Caco-2 (cell line): ENCODE measurements at regions not wholly inside any gene's neighbourhood (a gene's known extent, or its start where the extent isn't known, plus 50 kb on each side); places are given as distances from the start of the nearest gene placed in this dataset.

Source experiments
- BruUV-seq: library from RNA; stranded (reverse); fragments of 400-500 nt; replicated peaks from 2 replicates; lab custom pipeline; 2021; lab: Mats Ljungman, UMichigan
- CTCF ChIA-PET: fragments of 300-600 bp; sonication (Branson Sonifier 250); formaldehyde crosslinking; loops from one replicate; lab custom pipeline; 2022; ENCODE audit warnings: antibody characterized with exemption; lab: Charles Lee
- POLR2A ChIA-PET: fragments of 300-600 bp; sonication (Branson Sonifier 250); formaldehyde crosslinking; loops from one replicate; lab custom pipeline; 2022; ENCODE audit warnings: antibody characterized with exemption; lab: Charles Lee
- DNase-seq, 2 experiments: peaks; one replicate each; pipeline versions ENCODE4 v3.0.0 to v3.0.0-alpha.2; 2020 to 2022
- H3K27me3 ChIP-seq: replicated peaks from 2 replicates; pipeline ENCODE4 v1.6.0; 2011; ENCODE audit warnings: low read length; ENCODE audit not compliant: control insufficient read depth, insufficient read depth
- H3K36me3 ChIP-seq: 2 replicates; pipeline ENCODE4 v1.5.1; 2011; ENCODE audit warnings: low read length; ENCODE audit not compliant: control insufficient read depth, insufficient read depth
- H3K4me1 ChIP-seq: fragments of 250-450 bp; sonication (Bioruptor Pico); 2 replicates; pipeline ENCODE4 v1.5.1; 2020; ENCODE audit warnings: mild to moderate bottlenecking
- H3K4me3 ChIP-seq: 2 replicates; pipeline ENCODE4 v1.5.1; 2011; ENCODE audit warnings: low read depth, mild to moderate bottlenecking, control low read depth, low read length
- H3K9me3 ChIP-seq: fragments of 250-450 bp; sonication (Bioruptor Pico); 2 replicates; pipeline ENCODE4 v1.5.1; 2020; ENCODE audit warnings: mild to moderate bottlenecking, moderate library complexity
- H3K27ac Mint-ChIP-seq: one replicate; pipeline ENCODE4 v1.8.0; 2022; ENCODE audit warnings: mixed read lengths; ENCODE audit not compliant: unreplicated experiment
- H3K27me3 Mint-ChIP-seq: one replicate; pipeline ENCODE4 v1.8.0; 2022; ENCODE audit warnings: mixed read lengths; ENCODE audit not compliant: insufficient read depth, unreplicated experiment
- H3K36me3 Mint-ChIP-seq: one replicate; pipeline ENCODE4 v1.8.0; 2022; ENCODE audit warnings: mild to moderate bottlenecking, mixed read lengths; ENCODE audit not compliant: insufficient read depth, unreplicated experiment
- H3K4me1 Mint-ChIP-seq: one replicate; pipeline ENCODE4 v1.8.0; 2022; ENCODE audit warnings: low read depth, mixed read lengths; ENCODE audit not compliant: unreplicated experiment
- H3K4me3 Mint-ChIP-seq: one replicate; pipeline ENCODE4 v1.8.0; 2022; ENCODE audit warnings: mild to moderate bottlenecking, moderate library complexity, mixed read lengths; ENCODE audit not compliant: unreplicated experiment
- H3K9me3 Mint-ChIP-seq: one replicate; pipeline ENCODE4 v1.8.0; 2022; ENCODE audit warnings: mixed read lengths; ENCODE audit not compliant: unreplicated experiment
- CTCF ChIP-seq, 2 experiments: fragments of 200-600 bp in 1 of 2; IDR thresholded peaks; 1 replicate in 1 of 2; 2 replicates in 1 of 2; pipeline versions ENCODE4 v1.5.1 to v1.8.0; 2011 to 2022; ENCODE audit warnings: antibody characterized with exemption in 1 of 2, control low read depth in 1 of 2, inconsistent platforms in 1 of 2, low read depth in 1 of 2, low read length in 1 of 2, mild to moderate bottlenecking in 1 of 2, moderate library complexity in 1 of 2; ENCODE audit not compliant: insufficient read depth in 1 of 2, severe bottlenecking in 1 of 2, unreplicated experiment in 1 of 2
- intact Hi-C: fragments of 100-400 bp; cut with micrococcal nuclease; formaldehyde crosslinking; loops from one replicate; pipeline ENCODE4 v1.10.0; 2022; ENCODE audit not compliant: unreplicated experiment

DNA sequence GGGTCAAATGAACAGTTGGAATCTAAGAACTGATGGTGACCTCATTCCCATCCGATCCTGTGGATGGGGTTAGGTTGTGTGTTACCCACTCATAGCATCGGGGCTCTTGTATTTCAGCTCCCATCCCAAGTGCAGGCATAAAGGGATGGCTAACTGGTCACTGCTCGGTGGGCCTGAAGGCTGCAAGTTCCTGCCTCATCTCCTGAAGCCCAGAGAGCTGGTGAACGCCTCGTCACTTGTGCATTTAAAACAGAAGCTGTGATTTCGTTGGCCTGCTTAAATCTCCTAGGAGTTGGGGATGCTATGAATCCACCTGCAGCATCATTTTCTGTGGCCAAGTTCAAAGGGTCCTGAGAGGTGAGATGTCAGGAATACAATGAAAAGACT, 477.0 kb downstream of the TBC1D22A start:
- Mint-ChIP-seq H3K36me3 (no peaks in the 10 kb centered on the region), H3K27me3 (peaks cover 18% of the 10 kb centered on the region), H3K27ac (no peak overlapping the region), H3K9me3 (no peaks in the 10 kb centered on the region), H3K4me1 (no peaks in the 10 kb centered on the region), H3K4me3 (no peak overlapping the region)
- no peaks in the 10 kb centered on the region for H3K36me3 ChIP-seq
- TF ChIP-seq CTCF (IDR thresholded peaks at IDR 0.05; ENCODE audit: insufficient read depth in 1 of 2, low read depth in 1 of 2, low read length in 1 of 2, severe bottlenecking in 1 of 2, unreplicated experiment in 1 of 2) = no peak
- POLR2A ChIA-PET = no interaction called here
- no peak overlapping the region for H3K4me3 ChIP-seq
- intact Hi-C loops = no loop called here
- no peaks in the 10 kb centered on the region for H3K4me1 ChIP-seq
- no peak for DNase-seq
- no peaks in the 10 kb centered on the region for H3K9me3 ChIP-seq
- CTCF ChIA-PET = no interaction called here
- H3K27me3 ChIP-seq = peaks cover 1% of the 10 kb centered on the region; the same call in 1 of the 2 replicates
- no TSS peak for BruUV-seq

DNA sequence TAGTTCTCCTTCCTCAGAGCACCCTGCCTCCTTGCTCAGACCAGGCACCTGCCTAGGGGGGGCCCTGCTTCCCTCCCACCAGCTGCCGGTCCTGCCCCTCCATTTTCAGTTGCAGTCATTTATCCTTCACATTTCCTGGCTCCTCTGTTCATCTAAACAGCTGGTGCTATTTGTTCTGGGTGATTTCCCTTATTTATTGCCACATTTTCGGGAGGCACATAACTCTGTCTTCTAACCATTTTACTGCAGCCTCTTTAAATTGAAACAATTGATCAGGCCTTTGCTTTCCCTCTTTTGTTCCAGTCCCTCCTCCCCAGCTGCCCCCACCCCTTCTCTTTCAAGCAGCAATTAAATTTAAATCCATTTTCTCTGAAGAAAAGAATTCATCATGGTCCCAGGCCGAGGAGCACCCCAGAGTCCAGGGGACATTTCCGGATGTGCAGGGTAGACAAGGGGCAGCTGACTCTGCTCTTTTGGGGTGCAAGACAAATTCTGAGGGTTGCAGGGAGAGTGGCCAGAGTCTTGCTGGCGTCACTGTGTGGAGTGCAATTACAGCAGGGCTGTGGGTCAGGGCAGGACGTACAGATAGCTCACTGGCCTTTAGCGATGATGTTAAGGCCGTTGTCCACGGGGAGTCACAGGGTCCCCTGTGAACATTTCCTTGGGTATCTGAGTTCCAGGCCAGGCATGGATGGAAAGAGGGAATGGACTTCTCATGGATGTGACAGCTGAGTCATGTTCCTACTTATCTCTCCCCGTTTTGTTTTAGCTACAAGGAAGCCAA, 476.4 kb downstream of the TBC1D22A start:
- Mint-ChIP-seq H3K4me1 (no peaks in the 10 kb centered on the region), H3K27ac (no peak overlapping the region), H3K4me3 (no peak overlapping the region), H3K36me3 (no peaks in the 10 kb centered on the region), H3K27me3 (peaks cover 18% of the 10 kb centered on the region), H3K9me3 (no peaks in the 10 kb centered on the region)
- Histone ChIP-seq H3K4me1 (no peaks in the 10 kb centered on the region), H3K4me3 (no peak overlapping the region), H3K27me3 (peaks cover 1% of the 10 kb centered on the region; the same call in 1 of the 2 replicates), H3K9me3 (no peaks in the 10 kb centered on the region), H3K36me3 (no peaks in the 10 kb centered on the region)
- DNase-seq = no peak
- intact Hi-C loops = no loop called here
- POLR2A ChIA-PET = no interaction called here
- TF ChIP-seq CTCF (IDR thresholded peaks at IDR 0.05; ENCODE audit: insufficient read depth in 1 of 2, low read depth in 1 of 2, low read length in 1 of 2, severe bottlenecking in 1 of 2, unreplicated experiment in 1 of 2) = no peak
- no TSS peak for BruUV-seq
- CTCF ChIA-PET = no interaction called here

DNA sequence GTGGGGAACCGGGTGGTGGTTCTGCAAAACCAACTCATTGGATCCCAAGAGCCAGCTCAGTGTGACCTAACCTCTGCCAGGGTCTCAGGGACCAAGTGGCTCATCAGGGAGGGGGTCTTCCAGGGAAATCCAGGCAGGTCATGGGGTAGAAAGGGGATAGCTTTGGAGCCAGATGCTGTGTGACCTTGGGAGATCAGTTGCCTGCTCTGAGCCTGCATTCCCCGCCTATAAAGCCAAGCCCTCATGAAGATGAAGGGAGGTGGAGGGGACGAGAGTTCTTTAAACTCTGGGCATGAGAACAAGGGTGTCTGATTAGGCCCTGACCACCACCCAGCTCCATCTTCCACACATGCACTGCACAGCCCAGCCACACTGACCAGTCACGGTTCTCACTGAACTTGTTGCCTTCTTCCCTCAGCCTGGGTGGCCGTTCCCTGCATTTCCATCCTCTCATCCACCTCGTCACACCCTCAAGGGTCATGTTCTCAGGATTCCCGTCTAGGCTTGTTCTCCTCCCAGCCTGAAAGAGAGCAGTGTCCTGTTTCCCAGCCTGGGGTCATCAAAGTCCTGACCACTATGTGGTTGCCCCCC, 475.5 kb downstream of the TBC1D22A start:
- Mint-ChIP-seq H3K27ac (no peak overlapping the region), H3K9me3 (peaks cover 7% of the 10 kb centered on the region), H3K4me1 (no peaks in the 10 kb centered on the region), H3K4me3 (no peak overlapping the region), H3K27me3 (peaks cover 15% of the 10 kb centered on the region), H3K36me3 (no peaks in the 10 kb centered on the region)
- H3K4me3 ChIP-seq = no peak overlapping the region
- H3K36me3 ChIP-seq = no peaks in the 10 kb centered on the region
- BruUV-seq = no TSS peak
- ChIA-PET CTCF (no interaction called here), POLR2A (no interaction called here)
- TF ChIP-seq CTCF (IDR thresholded peaks at IDR 0.05; ENCODE audit: insufficient read depth in 1 of 2, low read depth in 1 of 2, low read length in 1 of 2, severe bottlenecking in 1 of 2, unreplicated experiment in 1 of 2) = no peak
- H3K9me3 ChIP-seq = 0 out of 2 replicates have a peak, but pooled peaks cover 5% of the 10 kb centered on the region
- intact Hi-C loops = no loop called here
- no peaks in the 10 kb centered on the region for H3K4me1 ChIP-seq
- DNase-seq = no peak
- H3K27me3 ChIP-seq = peaks cover 1% of the 10 kb centered on the region; the same call in 1 of the 2 replicates
